Esophagus squamous epithelium (tissue), 5 donors: ENCODE measurements at regions not wholly inside any gene's neighbourhood (a gene's known extent, or its start where the extent isn't known, plus 50 kb on each side); places are given as distances from the start of the nearest gene placed in this dataset.

Experiments
- DNase-seq: peaks from one replicate; lab custom pipeline; 2025; lab: John Stamatoyannopoulos, UW
- H3K27ac ChIP-seq, 4 donors: fragments of 200-600 bp; sonication (generic); one replicate each; pipeline ENCODE4 v1.5.1; 2016 to 2019; ENCODE audit warnings: mild to moderate bottlenecking in 1 of 4
- H3K27me3 ChIP-seq, 4 donors: fragments of 200-600 bp; sonication (generic); 1 replicate in 3 of 4; 2 replicates in 1 of 4; pipeline versions ENCODE4 v1.5.1 to v1.6.0; 2017 to 2021; ENCODE audit warnings: antibody characterized with exemption in 1 of 4
- H3K36me3 ChIP-seq, 3 donors: fragments of 200-600 bp; sonication (generic); one replicate each; pipeline ENCODE4 v1.5.1; 2016 to 2019
- H3K4me1 ChIP-seq, 3 donors: fragments of 200-600 bp; sonication (generic); one replicate each; pipeline ENCODE4 v1.5.1; 2017 to 2019
- H3K4me3 ChIP-seq, 4 donors: fragments of 200-600 bp; sonication (generic); 1 replicate in 3 of 4; 2 replicates in 1 of 4; pipeline ENCODE4 v1.5.1; 2016 to 2019; ENCODE audit warnings: mild to moderate bottlenecking in 2 of 4, moderate library complexity in 1 of 4
- H3K9me3 ChIP-seq, 3 donors: fragments of 200-600 bp; sonication (generic); one replicate each; pipeline ENCODE4 v1.5.1; 2016 to 2019
- CTCF ChIP-seq, 6 experiments: fragments of 450-650 bp in 4 of 6; fragments of 200-600 bp in 2 of 6; sonication (generic) in 2 of 6; IDR thresholded peaks; one replicate each; pipeline ENCODE4 v1.5.1; 2016 to 2019; ENCODE audit warnings: antibody characterized with exemption in 6 of 6, mild to moderate bottlenecking in 4 of 6, moderate library complexity in 4 of 6
- POLR2A ChIP-seq, 4 donors: fragments of 450-650 bp; IDR thresholded peaks; one replicate each; pipeline ENCODE4 v1.6.1; 2017; ENCODE audit warnings: antibody characterized with exemption in 4 of 4, mild to moderate bottlenecking in 4 of 4, moderate library complexity in 3 of 4
- WGBS, 2 donors: methylation state at CpG; one replicate each; pipeline ENCODE4 v1.1.5; 2018; 5-methylcytosine and 5-hydroxymethylcytosine counted together
- intact Hi-C: fragments of 100-400 bp; cut with DNase I; formaldehyde crosslinking; loops from one replicate; pipeline ENCODE4 v1.15.0; 2022
- donor health status: DM: yes; HTN: yes; CAD: no.

DNA sequence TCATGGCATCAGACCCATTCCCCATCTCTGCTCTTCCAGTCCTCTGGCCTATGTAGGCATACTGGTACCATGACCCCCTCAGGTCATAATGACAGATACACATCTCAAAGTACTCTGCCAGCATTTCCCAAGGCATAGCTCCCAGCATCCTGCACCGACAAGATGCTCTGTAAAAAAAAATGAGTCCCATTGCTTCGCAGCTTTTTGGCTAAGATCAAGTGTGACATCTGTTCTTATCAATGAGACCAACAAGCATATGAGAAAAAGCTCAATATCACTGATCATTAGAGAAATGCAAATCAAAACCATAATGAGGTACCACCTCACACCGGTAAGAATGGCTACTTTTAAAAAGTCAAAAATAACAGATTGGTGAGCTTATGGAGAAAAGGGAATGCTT is 463.9 kb upstream of the PROK2 start:
- WGBS, 2 donors: 89 to 92% methylated on average over 3 of the region's 3 CpGs
- H3K27ac ChIP-seq: no peak overlapping the region
- H3K9me3 ChIP-seq: no peaks in the 10 kb centered on the region
- H3K36me3 ChIP-seq: no peaks in the 10 kb centered on the region
- H3K4me1 ChIP-seq: peaks cover 0 to 45% (median 17%) of the 10 kb centered on the region in 3 donors
- DNase-seq: no peak
- intact Hi-C loops: no loop called here
- H3K4me3 ChIP-seq: no peak overlapping the region
- H3K27me3 ChIP-seq: peaks cover 0 to 6% (median 0%) of the 10 kb centered on the region in 4 donors
- TF ChIP-seq CTCF (IDR thresholded peaks at IDR 0.05) (no peak), POLR2A (IDR thresholded peaks at IDR 0.05) (no peak)

- Histone ChIP-seq H3K27ac (no peak overlapping the region), H3K9me3 (no peaks in the 10 kb centered on the region), H3K4me1 (peaks cover 0 to 48% (median 17%) of the 10 kb centered on the region in 3 donors), H3K4me3 (no peak overlapping the region), H3K27me3 (peaks cover 0 to 6% (median 0%) of the 10 kb centered on the region in 4 donors), H3K36me3 (no peaks in the 10 kb centered on the region)
- DNase-seq: no peak
- TF ChIP-seq CTCF (IDR thresholded peaks at IDR 0.05): no peak
- intact Hi-C loops: no loop called here
- 88 to 89% methylated on average over 1 of the region's 1 CpG for WGBS, 2 donors
Observed at GRCh38 chr3:72248389-72248761, 463.4 kb upstream of the PROK2 start.

GRCh38 chr3:72247645-72248388 is 462.9 kb upstream of the PROK2 start:
- TF ChIP-seq CTCF (IDR thresholded peaks at IDR 0.05) (no peak), POLR2A (IDR thresholded peaks at IDR 0.05) (no peak)
- H3K27me3 ChIP-seq: peaks cover 0 to 6% (median 0%) of the 10 kb centered on the region in 4 donors
- no peak overlapping the region for H3K27ac ChIP-seq
- no peak overlapping the region for H3K4me3 ChIP-seq
- no peaks in the 10 kb centered on the region for H3K9me3 ChIP-seq
- 23 to 56% methylated on average over 1 of the region's 1 CpG for WGBS, 2 donors
- DNase-seq: no peak
- peaks cover 0 to 48% (median 17%) of the 10 kb centered on the region in 3 donors for H3K4me1 ChIP-seq
- no peaks in the 10 kb centered on the region for H3K36me3 ChIP-seq
- intact Hi-C loops: no loop called here

- H3K9me3 ChIP-seq: no peaks in the 10 kb centered on the region
- TF ChIP-seq CTCF (IDR thresholded peaks at IDR 0.05): no peak
- TF ChIP-seq POLR2A (IDR thresholded peaks at IDR 0.05): no peak
- no peak for DNase-seq
- H3K36me3 ChIP-seq: no peaks in the 10 kb centered on the region
- H3K4me1 ChIP-seq: peaks cover 0 to 48% (median 17%) of the 10 kb centered on the region in 3 donors
- peaks cover 0 to 6% (median 0%) of the 10 kb centered on the region in 4 donors for H3K27me3 ChIP-seq
- H3K27ac ChIP-seq: peak overlapping the region in 2 of 4 donors; percentile 14 to 36
- H3K4me3 ChIP-seq: no peak overlapping the region
- intact Hi-C loops: no loop called here
- WGBS, 2 donors: 68 to 81% methylated on average over 6 to 7 of the region's 7 CpGs
Observed at GRCh38 chr3:72247126-72247525, 462.2 kb upstream of the PROK2 start.

DNA sequence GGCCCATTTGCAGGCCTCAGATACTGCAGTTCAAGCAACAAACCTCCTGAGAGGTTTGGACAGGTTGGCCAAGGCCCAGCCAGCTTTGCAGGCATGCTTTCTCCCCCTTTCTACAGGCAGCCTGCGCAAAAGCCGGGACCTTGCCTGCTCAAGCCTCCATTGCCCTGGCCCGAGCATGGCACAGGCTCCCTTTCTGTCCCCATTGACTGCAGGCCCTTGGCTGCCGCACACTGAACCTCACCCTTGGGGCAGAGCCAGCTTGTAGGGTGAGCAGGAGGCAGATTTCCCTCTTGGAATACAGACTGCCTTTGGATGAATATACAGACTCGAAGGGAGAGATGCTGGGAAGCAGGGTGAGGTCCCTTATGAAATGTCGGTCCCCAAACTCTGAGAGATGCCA is 461.7 kb upstream of the PROK2 start:
- no peaks in the 10 kb centered on the region for H3K36me3 ChIP-seq
- H3K4me3 ChIP-seq: no peak overlapping the region
- intact Hi-C loops: no loop called here
- 80 to 87% methylated on average over 1 to 5 of the region's 6 CpGs for WGBS, 2 donors
- no peak for TF ChIP-seq POLR2A (IDR thresholded peaks at IDR 0.05)
- H3K9me3 ChIP-seq: no peaks in the 10 kb centered on the region
- peaks cover 0 to 48% (median 17%) of the 10 kb centered on the region in 3 donors for H3K4me1 ChIP-seq
- peaks cover 0 to 6% (median 0%) of the 10 kb centered on the region in 4 donors for H3K27me3 ChIP-seq
- no peak for DNase-seq
- H3K27ac ChIP-seq: peak overlapping the region in 2 of 4 donors; percentile 14 to 36
